ENCODE measurements at regions not wholly inside any gene's neighbourhood (a gene's known extent, or its start where the extent isn't known, plus 50 kb on each side); places are given as distances from the start of the nearest gene placed in this dataset.

GRCh38 chr10:91741356-91741755, 56.9 kb upstream of the TNKS2 start:
- TF ChIP-seq CTCF (IDR thresholded peaks at IDR 0.05; ENCODE audit: low read depth, low read length, poor library complexity, severe bottlenecking) (no peak), EZH2phosphoT487 (IDR thresholded peaks at IDR 0.05; ENCODE audit: borderline replicate concordance, low read length) (no peak)

All from DOHH2 (cell line).